GM12801 (cell line): ENCODE measurements at regions not wholly inside any gene's neighbourhood (a gene's known extent, or its start where the extent isn't known, plus 50 kb on each side); places are given as distances from the start of the nearest gene placed in this dataset.

Experiments used
- TF ChIP-seq, protein P1 (sequence below): IDR thresholded peaks from one replicate; pipeline ENCODE4 v1.5.1; 2011; ENCODE audit warnings: control low read depth; ENCODE audit not compliant: insufficient read length; ENCODE audit errors: extremely low read depth

DNA sequence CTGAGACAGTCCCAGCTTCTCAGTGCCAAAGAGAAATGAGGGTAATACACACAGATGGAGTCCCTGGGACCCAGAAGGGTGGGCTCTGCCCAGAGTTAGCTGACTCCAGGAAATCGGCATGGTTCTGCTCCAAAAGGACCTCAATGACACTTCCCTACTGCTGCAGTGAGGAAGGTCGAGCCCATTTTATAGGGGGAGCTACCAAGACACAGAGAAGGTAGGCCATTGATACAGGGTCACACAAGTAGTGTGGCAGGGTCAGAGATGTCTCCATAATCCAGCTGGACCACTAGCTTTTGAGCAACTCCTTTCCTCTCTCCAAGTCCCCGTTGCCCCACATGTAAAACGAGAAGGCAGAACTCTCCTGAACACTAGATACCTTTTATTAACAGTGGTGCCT is 276.9 kb downstream of the MYCN start:
- TF ChIP-seq, protein P1, sequence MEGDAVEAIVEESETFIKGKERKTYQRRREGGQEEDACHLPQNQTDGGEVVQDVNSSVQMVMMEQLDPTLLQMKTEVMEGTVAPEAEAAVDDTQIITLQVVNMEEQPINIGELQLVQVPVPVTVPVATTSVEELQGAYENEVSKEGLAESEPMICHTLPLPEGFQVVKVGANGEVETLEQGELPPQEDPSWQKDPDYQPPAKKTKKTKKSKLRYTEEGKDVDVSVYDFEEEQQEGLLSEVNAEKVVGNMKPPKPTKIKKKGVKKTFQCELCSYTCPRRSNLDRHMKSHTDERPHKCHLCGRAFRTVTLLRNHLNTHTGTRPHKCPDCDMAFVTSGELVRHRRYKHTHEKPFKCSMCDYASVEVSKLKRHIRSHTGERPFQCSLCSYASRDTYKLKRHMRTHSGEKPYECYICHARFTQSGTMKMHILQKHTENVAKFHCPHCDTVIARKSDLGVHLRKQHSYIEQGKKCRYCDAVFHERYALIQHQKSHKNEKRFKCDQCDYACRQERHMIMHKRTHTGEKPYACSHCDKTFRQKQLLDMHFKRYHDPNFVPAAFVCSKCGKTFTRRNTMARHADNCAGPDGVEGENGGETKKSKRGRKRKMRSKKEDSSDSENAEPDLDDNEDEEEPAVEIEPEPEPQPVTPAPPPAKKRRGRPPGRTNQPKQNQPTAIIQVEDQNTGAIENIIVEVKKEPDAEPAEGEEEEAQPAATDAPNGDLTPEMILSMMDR: no peak

DNA sequence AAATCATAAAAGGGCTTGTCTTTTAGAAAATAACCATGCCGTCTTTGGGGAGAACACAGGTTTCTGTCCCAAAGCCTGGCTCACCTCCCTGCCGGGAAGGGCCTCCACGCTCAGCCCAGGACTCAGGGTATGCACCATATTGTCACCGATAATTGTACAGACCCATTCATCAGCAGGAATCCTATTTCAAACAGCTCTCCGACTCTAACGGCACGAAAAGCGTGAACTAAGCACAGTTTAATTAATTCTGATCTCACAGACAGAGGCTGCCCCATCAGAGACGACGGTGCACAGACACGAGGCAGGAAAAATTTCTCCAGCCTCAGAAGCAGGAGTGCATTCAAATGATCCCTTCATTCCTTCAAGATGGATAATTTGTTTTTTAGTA is 276.2 kb downstream of the MYCN start:
- TF ChIP-seq, protein P1: no peak

DNA sequence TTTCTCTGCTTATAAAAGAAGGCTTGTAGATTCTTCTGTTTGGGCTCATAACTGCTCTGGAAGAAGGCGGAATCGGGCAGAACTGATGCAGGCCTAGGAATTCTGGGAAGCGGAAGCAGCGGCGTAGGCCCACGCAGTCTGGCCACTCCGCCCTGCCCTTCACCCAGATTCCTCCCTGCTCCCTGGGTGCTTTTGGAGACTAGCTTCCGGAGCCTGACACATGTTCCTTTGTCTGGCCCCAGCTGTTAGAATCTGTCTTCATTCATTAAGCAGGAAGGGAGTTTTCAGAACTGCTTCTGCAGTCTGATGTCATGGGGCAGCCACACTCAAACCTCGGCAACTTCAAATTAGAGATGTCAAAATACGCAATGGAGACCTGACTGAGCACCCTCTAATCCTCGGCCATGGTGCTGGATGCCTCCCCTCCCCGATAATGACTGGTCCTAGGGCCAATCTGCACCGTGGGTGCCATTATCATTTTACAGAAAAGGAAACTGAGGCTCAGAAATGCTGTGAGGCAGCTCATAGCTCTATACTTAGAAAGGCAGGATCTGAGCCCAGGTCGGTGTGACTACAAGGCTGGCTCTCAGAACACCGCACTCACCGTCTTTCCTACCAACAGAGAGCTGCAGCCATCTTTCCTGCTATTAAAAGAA is 275.7 kb downstream of the MYCN start:
- TF ChIP-seq, protein P1: no peak

DNA sequence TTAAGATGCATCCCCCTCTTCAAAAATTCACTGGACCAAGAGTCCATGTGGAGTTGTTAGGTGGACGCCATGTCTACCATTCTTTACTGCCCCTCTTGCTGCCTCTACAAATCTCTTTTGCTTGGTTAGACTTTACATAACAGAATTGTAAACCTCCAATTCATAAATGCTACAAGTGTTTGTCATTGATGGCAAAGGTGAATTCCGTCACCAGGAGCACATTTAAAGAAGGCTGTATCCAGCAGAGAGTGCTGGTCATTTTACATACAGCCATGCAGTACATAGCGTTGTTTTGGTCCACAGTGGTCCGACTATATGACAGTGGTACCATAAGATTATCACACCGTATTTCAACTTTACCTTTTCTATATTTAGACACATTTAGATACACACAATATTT is 274.5 kb downstream of the MYCN start:
- TF ChIP-seq, protein P1: no peak

DNA sequence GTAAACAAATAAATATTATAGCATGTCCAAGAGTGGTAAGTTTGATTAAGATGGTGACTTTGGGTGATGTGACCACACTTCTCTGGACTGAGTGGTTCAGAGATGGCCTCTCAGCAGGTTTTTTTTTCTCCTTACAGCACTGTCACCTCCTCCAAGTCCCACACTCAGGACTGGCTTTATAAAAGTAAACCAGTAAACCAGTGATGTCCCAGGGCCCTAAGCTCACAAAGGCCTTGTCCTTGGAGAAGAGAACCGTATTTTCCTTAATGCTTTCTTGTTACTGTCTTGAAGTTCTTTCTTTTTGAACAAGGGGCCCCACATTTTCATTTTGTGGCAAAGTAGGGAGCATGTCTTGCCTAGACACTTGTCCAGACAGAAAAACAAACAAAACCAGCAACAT is 274.0 kb downstream of the MYCN start:
- TF ChIP-seq, protein P1: no peak

DNA sequence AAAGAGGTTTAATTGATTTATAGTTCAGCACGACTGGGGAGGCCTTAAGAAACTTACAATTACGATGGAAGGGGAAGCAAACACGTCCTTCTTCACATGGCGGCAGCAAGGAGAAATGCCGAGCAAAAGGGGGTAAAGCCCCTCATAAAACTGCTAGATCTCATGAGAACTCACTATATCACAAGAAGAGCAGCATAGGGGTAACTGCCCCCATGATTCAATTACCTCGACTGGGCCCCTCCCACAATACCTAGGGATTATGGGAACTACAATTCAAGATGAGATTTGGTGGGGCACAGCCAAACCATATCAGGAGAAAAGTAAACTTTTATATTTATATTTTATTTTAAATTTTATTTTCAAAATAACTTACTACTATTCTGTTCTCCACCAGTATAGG is 272.0 kb downstream of the MYCN start:
- TF ChIP-seq, protein P1: no peak

DNA sequence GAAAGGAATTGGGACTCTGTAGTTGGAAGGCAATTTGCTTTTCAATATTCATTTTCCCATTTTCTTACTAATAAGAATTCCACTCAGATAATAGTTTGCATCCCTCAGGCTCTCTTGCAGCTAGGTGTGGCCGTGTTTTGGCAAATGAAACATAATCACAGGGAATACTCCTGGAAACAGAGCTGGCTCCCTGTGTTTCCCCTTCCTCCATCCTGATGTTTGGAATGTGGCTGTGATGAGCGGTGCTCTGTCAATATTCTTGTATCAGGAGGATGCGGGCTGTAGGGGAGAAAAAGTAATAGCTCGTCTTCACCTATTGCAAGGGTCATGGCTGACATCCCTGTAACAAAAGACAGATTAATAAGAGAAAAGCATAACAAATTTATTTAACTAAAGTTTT is 271.0 kb downstream of the MYCN start:
- TF ChIP-seq, protein P1: no peak
